HUES64 (cell line): ENCODE measurements at regions not wholly inside any gene's neighbourhood (a gene's known extent, or its start where the extent isn't known, plus 50 kb on each side); places are given as distances from the start of the nearest gene placed in this dataset.
"Not testable (repeated sequence)": the region's sequence is repeated elsewhere in the genome, so short reads cannot be mapped to it uniquely, and the experiment has no call there.

Experiments used
- H3K27ac ChIP-seq: 2 replicates; pipeline ENCODE4 v1.7.0; 2013; ENCODE audit warnings: low read depth, low read length, inconsistent platforms
- H3K27me3 ChIP-seq: 2 replicates; pipeline ENCODE4 v1.6.1; 2013; ENCODE audit warnings: mild to moderate bottlenecking, low read length; ENCODE audit not compliant: insufficient read depth
- H3K36me3 ChIP-seq: 2 replicates; pipeline ENCODE4 v1.6.1; 2013; ENCODE audit warnings: mild to moderate bottlenecking, low read length; ENCODE audit not compliant: insufficient read depth
- H3K4me1 ChIP-seq: 2 replicates; pipeline ENCODE4 v1.6.1; 2013; ENCODE audit warnings: mild to moderate bottlenecking, low read length, moderate library complexity; ENCODE audit not compliant: insufficient read depth
- H3K4me3 ChIP-seq: 2 replicates; pipeline ENCODE4 v1.5.1; 2013; ENCODE audit warnings: mild to moderate bottlenecking, low read length, moderate library complexity
- H3K9ac ChIP-seq: 2 replicates; pipeline ENCODE4 v1.6.1; 2013; ENCODE audit warnings: mild to moderate bottlenecking, low read depth, low read length
- H3K9me3 ChIP-seq: 2 replicates; pipeline ENCODE4 v1.6.1; 2013; ENCODE audit warnings: low read depth, low read length; ENCODE audit not compliant: insufficient read depth
- WGBS: fragments of 150-250, 120-280 bp; methylation state at CpG from one replicate; pipeline ENCODE4 v1.1.7; 2013; ENCODE audit warnings: missing lambda C conversion rate; 5-methylcytosine and 5-hydroxymethylcytosine counted together

DNA sequence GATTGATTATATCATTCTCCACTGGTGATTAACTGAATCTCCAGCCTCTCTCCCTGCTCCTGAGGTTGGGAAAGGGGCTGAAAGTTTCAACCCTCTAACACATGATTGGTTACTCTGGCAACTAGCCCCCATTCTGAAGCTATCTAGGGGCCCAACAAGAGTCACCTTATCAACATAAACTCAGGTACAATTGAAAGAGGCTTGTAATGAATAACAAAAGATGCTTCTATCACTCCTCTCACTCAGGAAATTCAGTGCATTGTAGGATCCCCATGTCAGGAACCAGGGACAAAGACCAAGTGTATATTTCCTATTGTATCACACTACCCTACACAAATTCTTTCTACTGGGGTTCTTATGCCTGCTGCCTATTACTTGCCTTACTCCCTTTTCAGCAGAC is 123.9 kb upstream of the SLC13A1 start:
- H3K36me3 ChIP-seq, result no peaks in the 10 kb centered on the region
- H3K4me3 ChIP-seq, result no peak overlapping the region
- peaks cover 7% of the 10 kb centered on the region for H3K4me1 ChIP-seq
- peaks cover 16% of the 10 kb centered on the region for H3K9me3 ChIP-seq
- no peak overlapping the region for H3K27ac ChIP-seq
- H3K9ac ChIP-seq, result no peak overlapping the region
- no peaks in the 10 kb centered on the region for H3K27me3 ChIP-seq

DNA sequence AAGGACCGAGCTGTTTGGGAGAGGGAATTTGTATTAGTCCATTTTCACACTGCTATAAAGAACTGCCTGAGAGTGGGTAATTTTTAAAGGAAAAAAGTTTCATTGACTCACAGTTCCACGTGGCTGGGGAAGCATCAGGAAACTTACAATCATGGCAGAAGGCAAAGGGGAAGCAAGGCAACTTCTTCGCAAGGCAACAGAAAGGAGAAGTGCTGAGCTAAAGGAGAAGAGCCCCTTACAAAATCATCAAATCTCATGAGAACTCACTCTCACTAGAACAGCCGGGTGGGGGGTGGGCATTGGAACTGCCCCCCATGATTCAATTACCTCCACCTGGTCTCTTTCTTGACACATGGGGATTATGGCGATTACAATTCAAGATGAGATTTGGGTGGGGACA is 121.8 kb upstream of the SLC13A1 start:
- H3K4me1 ChIP-seq, H3K9ac ChIP-seq, H3K27me3 ChIP-seq, H3K36me3 ChIP-seq, H3K4me3 ChIP-seq, H3K27ac ChIP-seq: not testable (repeated sequence)
- WGBS, result 98% methylated on average over 4 of the region's 5 CpGs
- H3K9me3 ChIP-seq, result peaks cover 16% of the 10 kb centered on the region

DNA sequence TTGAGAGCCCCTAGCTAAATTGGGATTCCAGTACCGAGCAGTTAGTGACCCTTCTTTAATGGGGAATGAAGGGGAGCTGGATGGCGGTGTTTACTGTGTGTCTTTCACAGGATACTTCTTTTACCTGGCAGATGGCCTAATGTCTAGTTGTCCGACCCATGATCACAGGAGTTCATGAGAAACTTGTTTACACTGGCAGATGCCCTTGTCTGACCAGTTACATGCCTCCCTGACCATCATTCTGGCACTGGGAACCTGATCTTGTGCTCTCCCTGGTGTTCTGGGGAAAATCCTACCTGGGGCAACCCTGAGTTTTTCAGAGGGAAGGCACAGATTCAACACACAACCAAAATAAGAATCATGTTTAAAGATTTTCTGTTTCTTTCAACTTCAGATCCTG is 120.1 kb upstream of the SLC13A1 start:
- H3K9me3 ChIP-seq, result peaks cover 16% of the 10 kb centered on the region
- H3K9ac ChIP-seq, result no peak overlapping the region
- no peak overlapping the region for H3K4me3 ChIP-seq
- 92% methylated on average over 3 of the region's 3 CpGs for WGBS
- H3K27me3 ChIP-seq, result no peaks in the 10 kb centered on the region
- H3K27ac ChIP-seq, result no peak overlapping the region
- peaks cover 9% of the 10 kb centered on the region; the same call in 1 of the 2 replicates for H3K4me1 ChIP-seq
- no peaks in the 10 kb centered on the region for H3K36me3 ChIP-seq

DNA sequence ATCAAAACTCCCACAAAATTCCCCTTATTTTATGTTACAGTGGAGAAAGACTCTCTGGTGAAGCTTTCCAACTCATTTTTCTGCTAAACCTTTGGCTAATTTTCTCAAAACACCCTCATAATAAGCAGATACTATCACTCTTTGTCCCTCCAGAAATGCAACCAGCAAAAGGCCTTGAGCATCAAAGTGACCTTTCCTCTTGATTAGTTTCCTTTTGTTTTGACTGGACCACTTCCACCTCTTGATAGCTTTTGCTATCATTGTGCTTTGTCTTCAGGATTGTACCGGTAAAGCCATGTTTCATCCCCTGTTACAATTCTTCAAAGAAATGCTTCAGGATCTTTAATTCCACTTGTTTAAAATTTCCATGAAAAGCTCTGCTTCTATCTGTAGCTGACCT is 115.1 kb upstream of the SLC13A1 start:
- Histone ChIP-seq H3K4me3 (no peak overlapping the region), H3K9me3 (no peaks in the 10 kb centered on the region), H3K27me3 (no peaks in the 10 kb centered on the region), H3K27ac (no peak overlapping the region), H3K36me3 (no peaks in the 10 kb centered on the region), H3K9ac (no peak overlapping the region), H3K4me1 (peaks cover 7% of the 10 kb centered on the region; the same call in 1 of the 2 replicates)
- 96% methylated on average over 1 of the region's 1 CpG for WGBS

DNA sequence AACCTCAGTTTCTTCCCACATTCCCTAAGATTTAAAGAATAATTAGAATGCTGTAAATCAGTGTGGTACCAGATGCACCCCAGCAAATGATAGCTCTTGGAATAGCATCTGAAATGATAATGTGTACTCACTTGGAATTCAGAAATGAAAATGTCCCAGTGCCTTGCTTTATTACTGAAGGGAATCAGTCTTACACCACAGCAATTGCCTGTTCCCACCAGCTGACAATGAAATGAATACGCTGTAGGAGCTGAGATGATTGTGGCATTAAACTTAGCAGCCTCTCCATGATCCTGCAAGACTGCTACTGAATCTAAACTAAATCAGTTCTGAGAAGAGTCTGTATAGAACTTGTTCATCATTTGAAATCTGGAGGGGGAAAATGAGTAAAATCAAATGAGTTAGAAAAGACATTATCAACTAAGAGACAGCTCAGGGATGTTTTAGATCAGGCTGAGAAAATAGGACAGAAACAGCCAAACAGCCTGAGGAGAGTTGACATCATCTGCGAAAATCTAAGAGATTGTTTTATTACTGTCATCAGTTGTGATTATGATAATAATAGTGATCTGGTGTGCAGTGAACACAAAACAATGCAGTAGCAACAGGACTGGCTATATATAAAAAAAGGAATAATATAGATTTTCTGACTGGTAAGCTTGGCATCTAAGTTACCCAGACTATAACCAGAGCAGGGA is 108.6 kb upstream of the SLC13A1 start:
- 94% methylated on average over 2 of the region's 2 CpGs for WGBS
- no peaks in the 10 kb centered on the region for H3K9me3 ChIP-seq
- no peak overlapping the region for H3K9ac ChIP-seq
- H3K36me3 ChIP-seq, result no peaks in the 10 kb centered on the region
- H3K27me3 ChIP-seq, result no peaks in the 10 kb centered on the region
- H3K4me1 ChIP-seq, result peaks cover 16% of the 10 kb centered on the region; the same call in 1 of the 2 replicates
- no peak overlapping the region for H3K27ac ChIP-seq
- no peak overlapping the region for H3K4me3 ChIP-seq

DNA sequence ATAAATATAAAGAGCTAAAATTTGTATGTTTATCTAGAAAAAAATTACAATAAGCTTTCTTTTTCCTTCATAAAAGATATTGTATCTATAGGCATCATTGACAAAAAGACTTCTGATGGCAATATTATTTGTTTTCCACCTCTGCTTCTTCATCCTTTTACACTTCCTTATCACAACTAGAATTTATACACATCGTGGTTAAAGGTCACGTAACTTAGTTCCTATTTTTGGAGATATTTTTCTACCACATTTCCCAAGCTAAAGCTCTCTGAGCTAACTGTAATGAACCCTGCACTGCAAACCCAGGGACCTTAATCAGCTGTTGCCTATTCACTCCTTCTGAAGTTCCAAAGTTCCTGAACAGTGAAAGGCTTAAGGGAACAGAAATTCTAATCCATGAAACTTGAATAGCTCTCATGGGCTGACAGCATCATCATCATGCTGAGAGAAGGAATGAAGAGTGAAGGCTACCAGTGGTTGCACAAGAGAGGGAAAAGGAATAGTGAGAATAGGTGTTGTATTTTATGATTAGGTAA is 106.1 kb upstream of the SLC13A1 start:
- peaks cover 16% of the 10 kb centered on the region; the same call in 1 of the 2 replicates for H3K4me1 ChIP-seq
- no peaks in the 10 kb centered on the region for H3K36me3 ChIP-seq
- H3K27ac ChIP-seq, result no peak overlapping the region
- no peaks in the 10 kb centered on the region for H3K9me3 ChIP-seq
- WGBS, result 87% methylated on average over 2 of the region's 2 CpGs
- no peak overlapping the region for H3K4me3 ChIP-seq
- no peak overlapping the region for H3K9ac ChIP-seq
- H3K27me3 ChIP-seq, result no peaks in the 10 kb centered on the region

DNA sequence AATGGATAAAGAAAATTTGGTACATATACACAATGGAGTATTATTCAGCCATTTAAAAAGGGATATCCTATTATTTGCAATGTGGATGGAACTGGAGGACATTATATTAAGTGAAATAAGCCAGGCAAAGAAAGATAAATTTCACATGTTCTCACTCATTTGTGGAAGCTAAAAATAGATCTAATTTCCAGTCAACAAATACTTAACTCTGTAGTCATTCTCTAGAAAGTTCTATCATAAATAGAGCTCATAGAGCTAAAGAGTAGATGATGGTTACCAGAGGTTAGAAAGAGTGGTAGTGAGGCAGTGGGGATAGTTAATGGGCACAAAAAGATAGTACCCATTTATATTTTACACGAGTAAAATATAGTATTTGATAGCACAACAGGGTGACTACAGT is 104.2 kb upstream of the SLC13A1 start:
- Histone ChIP-seq H3K9me3 (no peaks in the 10 kb centered on the region), H3K36me3 (no peaks in the 10 kb centered on the region), H3K27ac (no peak overlapping the region), H3K4me3 (no peak overlapping the region), H3K9ac (no peak overlapping the region), H3K27me3 (no peaks in the 10 kb centered on the region), H3K4me1 (peaks cover 16% of the 10 kb centered on the region; the same call in 1 of the 2 replicates)
- no CpG with 5 or more reads among the region's 1 CpG for WGBS

DNA sequence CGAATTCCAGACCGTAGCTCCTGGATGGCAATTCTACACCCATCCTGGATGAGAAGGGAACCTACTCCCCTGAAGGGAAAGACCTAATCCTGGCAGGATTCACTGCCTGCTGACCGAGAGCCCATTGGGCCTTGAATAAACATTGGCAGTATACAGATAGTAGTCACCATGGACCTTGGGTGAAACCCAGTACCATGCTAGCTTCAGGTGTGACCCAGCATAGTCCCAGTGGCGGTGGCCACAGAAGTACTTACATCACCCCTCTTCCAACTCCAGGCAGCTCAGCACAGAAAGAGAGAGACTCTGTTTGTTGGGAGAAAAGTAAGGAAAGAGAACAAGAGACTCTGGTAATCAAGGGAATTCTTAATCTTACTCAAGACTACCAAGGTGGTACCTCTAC is 97.2 kb upstream of the SLC13A1 start:
- H3K27ac ChIP-seq, result no peak overlapping the region
- H3K27me3 ChIP-seq, result no peaks in the 10 kb centered on the region
- WGBS, result 97% methylated on average over 4 of the region's 4 CpGs
- no peaks in the 10 kb centered on the region for H3K9me3 ChIP-seq
- no peak overlapping the region for H3K4me3 ChIP-seq
- no peaks in the 10 kb centered on the region for H3K36me3 ChIP-seq
- no peak overlapping the region for H3K9ac ChIP-seq
- H3K4me1 ChIP-seq, result peaks cover 5% of the 10 kb centered on the region; the same call in 1 of the 2 replicates

DNA sequence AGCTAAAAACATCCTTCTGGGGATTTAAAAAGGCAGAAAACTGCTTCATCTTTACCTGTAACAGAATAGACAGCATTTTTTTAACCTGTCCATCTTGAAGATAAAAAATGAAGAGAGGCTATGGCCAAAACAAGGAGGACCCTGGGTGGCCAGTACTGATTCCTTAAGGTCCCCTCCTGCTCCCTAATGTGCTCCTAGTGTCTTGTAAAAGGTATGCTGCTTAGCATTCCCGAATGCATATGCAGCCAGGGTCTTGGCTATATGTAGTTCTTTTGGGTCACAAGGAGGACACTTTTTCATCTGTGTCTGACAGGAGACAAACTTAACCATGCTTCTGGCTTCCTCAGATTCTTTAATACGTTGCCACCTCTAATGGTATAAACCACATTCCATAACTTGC is 93.9 kb upstream of the SLC13A1 start:
- no peak overlapping the region for H3K4me3 ChIP-seq
- H3K27ac ChIP-seq, result no peak overlapping the region
- no peaks in the 10 kb centered on the region for H3K36me3 ChIP-seq
- H3K9ac ChIP-seq, result no peak overlapping the region
- H3K4me1 ChIP-seq, result peaks cover 5% of the 10 kb centered on the region
- H3K27me3 ChIP-seq, result no peaks in the 10 kb centered on the region
- no peaks in the 10 kb centered on the region for H3K9me3 ChIP-seq
- 88% methylated on average over 2 of the region's 2 CpGs for WGBS

DNA sequence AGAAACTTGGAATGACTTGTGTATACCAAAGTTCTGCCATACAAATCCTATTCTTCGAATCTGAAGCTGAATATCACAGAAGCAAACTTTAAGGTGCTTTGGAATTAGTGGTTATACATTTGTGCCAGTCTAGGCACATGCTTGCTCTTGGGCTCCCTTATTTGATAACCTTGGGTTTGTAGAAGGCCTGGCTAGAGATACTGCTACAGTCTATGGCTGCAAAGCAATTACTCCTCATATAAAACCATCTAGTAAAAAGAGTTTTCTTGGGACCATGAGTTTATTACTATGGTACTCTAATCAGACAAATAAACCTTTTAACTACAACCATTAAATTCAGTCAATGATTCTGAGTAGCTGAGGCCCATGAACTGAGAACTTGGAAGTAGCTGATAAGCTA is 92.5 kb upstream of the SLC13A1 start:
- Histone ChIP-seq H3K36me3 (no peaks in the 10 kb centered on the region), H3K9me3 (no peaks in the 10 kb centered on the region), H3K4me3 (no peak overlapping the region), H3K9ac (no peak overlapping the region), H3K27me3 (no peaks in the 10 kb centered on the region), H3K4me1 (peaks cover 5% of the 10 kb centered on the region), H3K27ac (no peak overlapping the region)
- 100% methylated on average over 1 of the region's 1 CpG for WGBS

DNA sequence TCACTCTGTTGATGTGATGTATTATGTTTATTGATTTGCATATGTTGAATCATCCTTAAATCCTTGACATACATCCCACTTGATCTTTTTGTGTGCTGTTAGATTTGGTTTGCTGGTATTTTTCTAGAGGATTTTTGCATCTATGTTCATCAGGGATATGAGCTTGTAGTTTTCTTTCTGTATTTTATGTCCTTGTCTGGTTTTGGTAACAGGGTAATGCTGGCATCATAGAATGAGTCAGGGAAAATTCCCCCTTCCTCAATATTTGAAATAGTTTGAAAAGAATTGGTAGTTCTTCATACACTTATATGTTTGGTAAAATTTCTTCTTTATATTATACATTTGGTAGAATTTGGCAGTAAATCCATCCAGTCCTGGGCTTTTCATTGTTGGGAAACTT is 89.4 kb upstream of the SLC13A1 start:
- Histone ChIP-seq H3K36me3 (no peaks in the 10 kb centered on the region), H3K4me3 (no peak overlapping the region), H3K4me1 (peaks cover 18% of the 10 kb centered on the region), H3K9ac (no peak overlapping the region), H3K27ac (no peak overlapping the region), H3K27me3 (no peaks in the 10 kb centered on the region), H3K9me3 (no peaks in the 10 kb centered on the region)
